IMR-90 (cell line): ENCODE measurements at regions not wholly inside any gene's neighbourhood (a gene's known extent, or its start where the extent isn't known, plus 50 kb on each side); places are given as distances from the start of the nearest gene placed in this dataset.

Experiments
- ATAC-seq: fragments of 200-7000 bp; cut with Tn5 transposase; 2 replicates; pipeline ENCODE4 v1.9.1; 2020; ENCODE audit warnings: low read depth, mild to moderate bottlenecking, moderate library complexity
- BruUV-seq: library from RNA; stranded (reverse); fragments of 400-500 nt; replicated peaks from 2 replicates; lab custom pipeline; 2021; lab: Mats Ljungman, UMichigan
- CTCF ChIA-PET: fragments of 300-600 bp; formaldehyde crosslinking; extraction: SDS; loops from one replicate; lab custom pipeline; 2021; ENCODE audit warnings: antibody characterized with exemption; lab: Yijun Ruan, JAX
- POLR2A ChIA-PET: fragments of 300-600 bp; sonication (Branson Sonifier 250); formaldehyde crosslinking; loops from one replicate; lab custom pipeline; 2022; ENCODE audit warnings: antibody characterized with exemption; ENCODE audit not compliant: unreplicated experiment; lab: Charles Lee
- DNase-seq: peaks from one replicate; pipeline ENCODE4 v3.0.0; 2013
- H2AFZ ChIP-seq: replicated peaks from 2 replicates; pipeline ENCODE3; 2013; ENCODE audit warnings: low read length, mild to moderate bottlenecking; ENCODE audit not compliant: poor library complexity
- H2AK5ac ChIP-seq: 2 replicates; pipeline ENCODE4 v1.6.1; 2013; ENCODE audit warnings: low read depth, low read length, inconsistent platforms
- H2AK9ac ChIP-seq: replicated peaks from 2 replicates; pipeline ENCODE3; 2013; ENCODE audit warnings: mild to moderate bottlenecking, low read depth, low read length, moderate library complexity; ENCODE audit not compliant: poor library complexity
- H2BK120ac ChIP-seq: 2 replicates; pipeline ENCODE4 v1.6.1; 2013; ENCODE audit warnings: low read depth, low read length, inconsistent platforms
- H2BK15ac ChIP-seq: 3 replicates; pipeline ENCODE4 v1.6.1; 2013; ENCODE audit warnings: low read depth, low read length, inconsistent platforms
- H2BK20ac ChIP-seq: 2 replicates; pipeline ENCODE4 v1.6.1; 2013; ENCODE audit warnings: low read depth, mild to moderate bottlenecking, inconsistent platforms, low read length, moderate library complexity
- H2BK5ac ChIP-seq: 2 replicates; pipeline ENCODE4 v1.6.1; 2013; ENCODE audit warnings: mild to moderate bottlenecking, low read depth, low read length, inconsistent platforms; ENCODE audit not compliant: poor library complexity, severe bottlenecking
- H3K14ac ChIP-seq: replicated peaks from 2 replicates; pipeline ENCODE4 v1.6.1; 2013; ENCODE audit warnings: low read depth, low read length, inconsistent platforms
- H3K18ac ChIP-seq: 2 replicates; pipeline ENCODE4 v1.6.1; 2013; ENCODE audit warnings: low read depth, low read length, control low read depth
- H3K23ac ChIP-seq: 2 replicates; pipeline ENCODE4 v1.6.1; 2013; ENCODE audit warnings: low read depth, low read length, inconsistent platforms
- H3K27ac ChIP-seq: 2 replicates; pipeline ENCODE4 v1.5.1; 2013; ENCODE audit warnings: mild to moderate bottlenecking, control low read depth, low read length; ENCODE audit not compliant: insufficient read depth
- H3K27me3 ChIP-seq: 2 replicates; pipeline ENCODE4 v1.6.1; 2013; ENCODE audit warnings: low read length; ENCODE audit not compliant: control insufficient read depth, insufficient read depth
- H3K36me3 ChIP-seq: 2 replicates; pipeline ENCODE4 v1.6.1; 2013; ENCODE audit warnings: low read length, mixed read lengths; ENCODE audit not compliant: control insufficient read depth, insufficient read depth
- H3K4ac ChIP-seq: 2 replicates; pipeline ENCODE4 v1.6.1; 2013; ENCODE audit warnings: low read depth, low read length, inconsistent platforms
- H3K4me1 ChIP-seq: 2 replicates; pipeline ENCODE4 v1.6.1; 2013; ENCODE audit warnings: low read length, mixed read lengths; ENCODE audit not compliant: control insufficient read depth, insufficient read depth
- H3K4me2 ChIP-seq: 2 replicates; pipeline ENCODE4 v1.6.1; 2013; ENCODE audit warnings: low read depth, mild to moderate bottlenecking, control low read depth, low read length, moderate library complexity
- H3K4me3 ChIP-seq: 2 replicates; pipeline ENCODE4 v1.5.1; 2013; ENCODE audit warnings: low read depth, mild to moderate bottlenecking, control low read depth, low read length, moderate library complexity; ENCODE audit not compliant: insufficient read depth
- H3K56ac ChIP-seq: 2 replicates; pipeline ENCODE4 v1.6.1; 2013; ENCODE audit warnings: low read length, inconsistent platforms; ENCODE audit not compliant: insufficient read depth; ENCODE audit errors: extremely low read depth
- H3K79me1 ChIP-seq, 2 experiments: 2 replicates each; pipeline ENCODE4 v1.6.1; 2013; ENCODE audit warnings: low read length in 2 of 2, inconsistent platforms in 1 of 2, low read depth in 1 of 2
- H3K9ac ChIP-seq: 2 replicates; pipeline ENCODE4 v1.6.1; 2013; ENCODE audit warnings: low read depth, low read length, control low read depth
- H3K9me1 ChIP-seq: 2 replicates; pipeline ENCODE4 v1.6.1; 2013; ENCODE audit warnings: low read length, inconsistent platforms; ENCODE audit not compliant: insufficient read depth
- H3K9me3 ChIP-seq: 2 replicates; pipeline ENCODE4 v1.6.1; 2013; ENCODE audit warnings: low read length; ENCODE audit not compliant: control insufficient read depth, insufficient read depth
- H4K20me1 ChIP-seq: 2 replicates; pipeline ENCODE4 v1.6.1; 2013; ENCODE audit warnings: low read length, inconsistent platforms; ENCODE audit not compliant: insufficient read depth
- H4K5ac ChIP-seq: 2 replicates; pipeline ENCODE4 v1.6.1; 2013; ENCODE audit warnings: mild to moderate bottlenecking, low read depth, low read length, control low read depth
- H4K8ac ChIP-seq, 2 experiments: 2 replicates each; pipeline ENCODE4 v1.6.1; 2013; ENCODE audit warnings: low read depth in 2 of 2, low read length in 2 of 2, control low read depth in 1 of 2, inconsistent platforms in 1 of 2
- H4K91ac ChIP-seq: 2 replicates; pipeline ENCODE4 v1.6.1; 2013; ENCODE audit warnings: low read depth, low read length, inconsistent platforms; ENCODE audit not compliant: insufficient read depth
- BHLHE40 ChIP-seq: fragments of 150-350 bp; IDR thresholded peaks from 2 replicates; pipeline ENCODE4 v1.6.1; 2016; ENCODE audit warnings: mild to moderate bottlenecking, low read depth, low read length
- CEBPB ChIP-seq: IDR thresholded peaks from 2 replicates; pipeline ENCODE4 v1.6.1; 2012; ENCODE audit warnings: low read depth, low read length, improper control_type of control experiment
- FOS ChIP-seq: fragments of 150-350 bp; IDR thresholded peaks from 2 replicates; pipeline ENCODE4 v1.6.1; 2016; ENCODE audit warnings: low read depth, low read length
- MAZ ChIP-seq: IDR thresholded peaks from 2 replicates; pipeline ENCODE4 v1.6.1; 2012; ENCODE audit warnings: low read depth, mild to moderate bottlenecking, low read length, improper control_type of control experiment, moderate library complexity, borderline replicate concordance
- NFE2L2 ChIP-seq: fragments of 150-350 bp; IDR thresholded peaks from 2 replicates; pipeline ENCODE4 v1.6.1; 2016; ENCODE audit warnings: low read depth, mild to moderate bottlenecking, low read length
- POLR2A ChIP-seq: IDR thresholded peaks from 2 replicates; pipeline ENCODE4 v1.6.1; 2012; ENCODE audit warnings: mild to moderate bottlenecking, low read depth, low read length
- RAD21 ChIP-seq: IDR thresholded peaks from 2 replicates; pipeline ENCODE4 v1.6.1; 2012; ENCODE audit warnings: low read length, improper control_type of control experiment
- RFX5 ChIP-seq: IDR thresholded peaks from 2 replicates; pipeline ENCODE4 v1.8.0; 2012; ENCODE audit warnings: low read depth, mild to moderate bottlenecking, low read length, moderate library complexity
- SMC3 ChIP-seq: fragments of 150-350 bp; IDR thresholded peaks from 2 replicates; pipeline ENCODE4 v1.6.1; 2016; ENCODE audit warnings: low read depth, mild to moderate bottlenecking, antibody characterized with exemption, low read length, moderate library complexity
- dilution Hi-C: fragments of 300-500 bp; cut with HindIII; formaldehyde crosslinking; loops from one replicate; pipeline ENCODE4 v1.14.3; 2018; ENCODE audit warnings: low sequenced_read_pairs; ENCODE audit not compliant: unreplicated experiment
- in situ Hi-C: fragments of 300-500 bp; cut with MboI; formaldehyde crosslinking; loops from 3 replicates; pipeline ENCODE4 v1.14.3; 2019; ENCODE audit warnings: low sequenced_read_pairs, inconsistent platforms, mixed read lengths
- intact Hi-C: fragments of 100-400 bp; cut with micrococcal nuclease; formaldehyde crosslinking; loops from 2 replicates; pipeline ENCODE4 v1.10.0; 2022
- TF ChIP-seq, protein P1 (sequence below): fragments of 150-350 bp; IDR thresholded peaks from 2 replicates; pipeline ENCODE4 v1.6.1; 2017; ENCODE audit warnings: mild to moderate bottlenecking, antibody characterized with exemption, low read length, low read depth
- TF ChIP-seq, protein P2 (sequence below): conservative IDR thresholded peaks from 2 replicates; pipeline ENCODE4 v1.5.1; 2012; ENCODE audit warnings: mild to moderate bottlenecking, low read depth, low read length, improper control_type of control experiment
- TF ChIP-seq, protein P3 (sequence below): fragments of 150-350 bp; IDR thresholded peaks from 2 replicates; pipeline ENCODE4 v1.6.1; 2016; ENCODE audit warnings: low read depth, mild to moderate bottlenecking, low read length, moderate library complexity, borderline replicate concordance

DNA sequence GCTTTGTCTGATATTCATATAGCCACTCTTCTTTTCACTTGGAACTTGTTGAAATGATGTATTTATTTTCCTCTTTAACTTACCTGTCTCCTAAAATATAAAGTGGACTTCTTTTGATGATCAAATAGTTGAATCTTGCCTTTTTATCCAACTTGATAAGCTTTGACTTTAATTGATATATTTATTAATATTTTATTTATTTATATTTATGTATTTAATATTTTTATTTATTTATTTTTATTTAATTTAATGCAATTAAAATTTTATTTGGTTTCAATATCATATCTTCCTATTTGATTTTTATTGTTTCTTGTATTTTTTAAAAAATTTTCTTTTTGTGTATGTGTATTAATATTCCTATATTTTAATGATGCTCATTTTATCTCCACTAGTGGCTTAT is 555.1 kb upstream of the EPHA6 start:
- Histone ChIP-seq H4K91ac (no peak overlapping the region), H2AFZ (no peak overlapping the region), H2BK20ac (no peak overlapping the region), H3K4ac (no peak overlapping the region), H4K8ac (no peak overlapping the region), H3K9me3 (peaks cover 5% of the 10 kb centered on the region), H3K4me1 (no peaks in the 10 kb centered on the region), H3K4me2 (no peak overlapping the region), H2BK120ac (no peak overlapping the region), H2BK15ac (no peak overlapping the region), H4K20me1 (no peaks in the 10 kb centered on the region), H3K14ac (no peak overlapping the region), H3K56ac (no peak overlapping the region), H4K5ac (no peak overlapping the region), H3K36me3 (no peaks in the 10 kb centered on the region), H3K27me3 (no peaks in the 10 kb centered on the region), H3K27ac (no peak overlapping the region), H3K9ac (no peak overlapping the region), H2AK5ac (no peak overlapping the region), H3K18ac (no peak overlapping the region), H2BK5ac (no peak overlapping the region), H3K79me1 (no peaks in the 10 kb centered on the region), H2AK9ac (no peak overlapping the region), H3K4me3 (no peak overlapping the region), H3K23ac (no peak overlapping the region), H3K9me1 (no peaks in the 10 kb centered on the region)
- TF ChIP-seq, protein P1, sequence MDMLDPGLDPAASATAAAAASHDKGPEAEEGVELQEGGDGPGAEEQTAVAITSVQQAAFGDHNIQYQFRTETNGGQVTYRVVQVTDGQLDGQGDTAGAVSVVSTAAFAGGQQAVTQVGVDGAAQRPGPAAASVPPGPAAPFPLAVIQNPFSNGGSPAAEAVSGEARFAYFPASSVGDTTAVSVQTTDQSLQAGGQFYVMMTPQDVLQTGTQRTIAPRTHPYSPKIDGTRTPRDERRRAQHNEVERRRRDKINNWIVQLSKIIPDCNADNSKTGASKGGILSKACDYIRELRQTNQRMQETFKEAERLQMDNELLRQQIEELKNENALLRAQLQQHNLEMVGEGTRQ: no peak
- TF ChIP-seq FOS (no peak), BHLHE40 (no peak), RFX5 (no peak), POLR2A (no peak), CEBPB (no peak), SMC3 (no peak), NFE2L2 (no peak), MAZ (no peak), RAD21 (no peak)
- TF ChIP-seq, protein P2, sequence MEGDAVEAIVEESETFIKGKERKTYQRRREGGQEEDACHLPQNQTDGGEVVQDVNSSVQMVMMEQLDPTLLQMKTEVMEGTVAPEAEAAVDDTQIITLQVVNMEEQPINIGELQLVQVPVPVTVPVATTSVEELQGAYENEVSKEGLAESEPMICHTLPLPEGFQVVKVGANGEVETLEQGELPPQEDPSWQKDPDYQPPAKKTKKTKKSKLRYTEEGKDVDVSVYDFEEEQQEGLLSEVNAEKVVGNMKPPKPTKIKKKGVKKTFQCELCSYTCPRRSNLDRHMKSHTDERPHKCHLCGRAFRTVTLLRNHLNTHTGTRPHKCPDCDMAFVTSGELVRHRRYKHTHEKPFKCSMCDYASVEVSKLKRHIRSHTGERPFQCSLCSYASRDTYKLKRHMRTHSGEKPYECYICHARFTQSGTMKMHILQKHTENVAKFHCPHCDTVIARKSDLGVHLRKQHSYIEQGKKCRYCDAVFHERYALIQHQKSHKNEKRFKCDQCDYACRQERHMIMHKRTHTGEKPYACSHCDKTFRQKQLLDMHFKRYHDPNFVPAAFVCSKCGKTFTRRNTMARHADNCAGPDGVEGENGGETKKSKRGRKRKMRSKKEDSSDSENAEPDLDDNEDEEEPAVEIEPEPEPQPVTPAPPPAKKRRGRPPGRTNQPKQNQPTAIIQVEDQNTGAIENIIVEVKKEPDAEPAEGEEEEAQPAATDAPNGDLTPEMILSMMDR: no peak
- TF ChIP-seq, protein P3, sequence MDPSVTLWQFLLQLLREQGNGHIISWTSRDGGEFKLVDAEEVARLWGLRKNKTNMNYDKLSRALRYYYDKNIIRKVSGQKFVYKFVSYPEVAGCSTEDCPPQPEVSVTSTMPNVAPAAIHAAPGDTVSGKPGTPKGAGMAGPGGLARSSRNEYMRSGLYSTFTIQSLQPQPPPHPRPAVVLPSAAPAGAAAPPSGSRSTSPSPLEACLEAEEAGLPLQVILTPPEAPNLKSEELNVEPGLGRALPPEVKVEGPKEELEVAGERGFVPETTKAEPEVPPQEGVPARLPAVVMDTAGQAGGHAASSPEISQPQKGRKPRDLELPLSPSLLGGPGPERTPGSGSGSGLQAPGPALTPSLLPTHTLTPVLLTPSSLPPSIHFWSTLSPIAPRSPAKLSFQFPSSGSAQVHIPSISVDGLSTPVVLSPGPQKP: no peak
- CTCF ChIA-PET: no interaction called here
- POLR2A ChIA-PET: no interaction called here
- no TSS peak for BruUV-seq
- in situ Hi-C loops (no loop called here), intact Hi-C loops (no loop called here), dilution Hi-C loops (no loop called here)
- no peak for ATAC-seq
- no peak for DNase-seq
